DND-41 (cell line): ENCODE measurements at regions not wholly inside any gene's neighbourhood (a gene's known extent, or its start where the extent isn't known, plus 50 kb on each side); places are given as distances from the start of the nearest gene placed in this dataset.
A peak's percentile ranks its signal among the peaks of the same experiment; 100 is the strongest.

Experiments
- ATAC-seq: fragments of 200-7000 bp; cut with Tn5 transposase; 3 replicates; pipeline ENCODE4 v1.9.1; 2021; ENCODE audit warnings: low read depth; ENCODE audit not compliant: insufficient read depth
- DNase-seq: peaks from one replicate; pipeline ENCODE4 v3.0.0-alpha.2; 2020
- H2AFZ ChIP-seq: 2 replicates; pipeline ENCODE4 v1.6.0; 2012; ENCODE audit warnings: low read depth, low read length
- H3K27ac ChIP-seq: 2 replicates; pipeline ENCODE4 v1.5.1; 2012; ENCODE audit warnings: low read length, inconsistent platforms
- H3K27me3 ChIP-seq: fragments of 200-600 bp; sonication (generic); 2 replicates; pipeline ENCODE4 v1.6.0; 2012; ENCODE audit warnings: low read length, mild to moderate bottlenecking, inconsistent platforms; ENCODE audit not compliant: insufficient read depth, poor library complexity
- H3K36me3 ChIP-seq: 2 replicates; pipeline ENCODE4 v1.5.1; 2012; ENCODE audit warnings: low read length, inconsistent platforms; ENCODE audit not compliant: insufficient read depth
- H3K4me1 ChIP-seq: 2 replicates; pipeline ENCODE4 v1.5.1; 2012; ENCODE audit warnings: mild to moderate bottlenecking, low read length; ENCODE audit not compliant: insufficient read depth
- H3K4me2 ChIP-seq: 2 replicates; pipeline ENCODE4 v1.6.0; 2012; ENCODE audit warnings: mild to moderate bottlenecking, moderate library complexity, low read length, inconsistent platforms; ENCODE audit not compliant: insufficient read depth
- H3K4me3 ChIP-seq, 2 experiments: fragments of 200-600 bp in 1 of 2; shearing (Covaris generic) in 1 of 2; 2 replicates each; pipeline ENCODE4 v1.5.1; 2012 to 2016; ENCODE audit warnings: inconsistent platforms in 2 of 2, low read length in 2 of 2, mild to moderate bottlenecking in 2 of 2, low read depth in 1 of 2, moderate library complexity in 1 of 2
- H3K79me2 ChIP-seq: 2 replicates; pipeline ENCODE4 v1.6.0; 2012; ENCODE audit warnings: low read length, inconsistent platforms; ENCODE audit not compliant: insufficient read depth
- H3K9ac ChIP-seq: 2 replicates; pipeline ENCODE4 v1.6.0; 2012; ENCODE audit warnings: low read depth, mild to moderate bottlenecking, inconsistent platforms, low read length, moderate library complexity
- H3K9me3 ChIP-seq: 2 replicates; pipeline ENCODE4 v1.5.1; 2012; ENCODE audit warnings: low read length, moderate library complexity, mild to moderate bottlenecking, inconsistent platforms; ENCODE audit not compliant: insufficient read depth, severe bottlenecking
- H4K20me1 ChIP-seq: 2 replicates; pipeline ENCODE4 v1.6.0; 2012; ENCODE audit warnings: low read length; ENCODE audit not compliant: insufficient read depth
- CTCF ChIP-seq: IDR thresholded peaks from 2 replicates; pipeline ENCODE4 v1.5.1; 2012; ENCODE audit warnings: borderline replicate concordance, low read length, moderate library complexity, mild to moderate bottlenecking; ENCODE audit not compliant: poor library complexity, severe bottlenecking; ENCODE audit errors: extremely low read depth
- EZH2 ChIP-seq: IDR thresholded peaks from 3 replicates; pipeline ENCODE4 v1.6.1; 2012; ENCODE audit warnings: borderline replicate concordance, low read depth, mild to moderate bottlenecking, moderate library complexity, low read length, inconsistent platforms; ENCODE audit not compliant: severe bottlenecking

- Histone ChIP-seq H3K79me2 (no peaks in the 10 kb centered on the region), H3K4me1 (peaks cover 41% of the 10 kb centered on the region), H3K4me2 (no peak overlapping the region), H3K27me3 (no peaks in the 10 kb centered on the region), H3K9me3 (no peaks in the 10 kb centered on the region), H3K9ac (no peak overlapping the region), H3K36me3 (no peaks in the 10 kb centered on the region), H2AFZ (no peak overlapping the region), H3K4me3 (no peak overlapping the region), H3K27ac (0 out of 2 replicates have a peak overlapping the region, but pooled peaks have one; percentile 5), H4K20me1 (no peaks in the 10 kb centered on the region)
- DNase-seq (no peak), ATAC-seq (no peak)
- TF ChIP-seq EZH2, result no peak
- no peak for TF ChIP-seq CTCF
Measured at GRCh38 chr10:8334631-8335030, 280.1 kb downstream of the GATA3 start.

GRCh38 chr10:8336629-8337331 lies 282.3 kb downstream of the GATA3 start:
- H3K4me2 ChIP-seq, result no peak overlapping the region
- ATAC-seq, result no peak

GRCh38 chr10:8337332-8337651 lies 282.8 kb downstream of the GATA3 start:
- H4K20me1 ChIP-seq, result no peaks in the 10 kb centered on the region
- no peak overlapping the region for H3K4me3 ChIP-seq
- no peaks in the 10 kb centered on the region for H3K79me2 ChIP-seq
- no peak overlapping the region for H3K9ac ChIP-seq
- no peaks in the 10 kb centered on the region for H3K27me3 ChIP-seq
- ATAC-seq, result no peak
- TF ChIP-seq EZH2 (no peak), CTCF (no peak)
- H2AFZ ChIP-seq, result no peak overlapping the region
- peaks cover 17% of the 10 kb centered on the region for H3K4me1 ChIP-seq
- no peak overlapping the region for H3K27ac ChIP-seq
- no peaks in the 10 kb centered on the region for H3K36me3 ChIP-seq
- no peak overlapping the region for H3K4me2 ChIP-seq
- DNase-seq, result no peak
- H3K9me3 ChIP-seq, result no peaks in the 10 kb centered on the region

More at GRCh38 chr10:8336629-8337331, 282.3 kb downstream of the GATA3 start:
- no peaks in the 10 kb centered on the region for H3K79me2 ChIP-seq
- no peaks in the 10 kb centered on the region for H3K36me3 ChIP-seq
- TF ChIP-seq EZH2 (no peak), CTCF (no peak)
- no peak for DNase-seq
- no peaks in the 10 kb centered on the region for H3K9me3 ChIP-seq
- H4K20me1 ChIP-seq, result no peaks in the 10 kb centered on the region
- H2AFZ ChIP-seq, result no peak overlapping the region
- H3K4me3 ChIP-seq, result no peak overlapping the region
- H3K27me3 ChIP-seq, result no peaks in the 10 kb centered on the region
- no peak overlapping the region for H3K9ac ChIP-seq
- no peak overlapping the region for H3K27ac ChIP-seq
- H3K4me1 ChIP-seq, result peaks cover 21% of the 10 kb centered on the region
